GM12892 (cell line): ENCODE measurements at regions not wholly inside any gene's neighbourhood (a gene's known extent, or its start where the extent isn't known, plus 50 kb on each side); places are given as distances from the start of the nearest gene placed in this dataset.

ENCODE experiments used
- POLR2A ChIP-seq: IDR thresholded peaks from 2 replicates; pipeline ENCODE4 v1.6.1; 2011; ENCODE audit warnings: low read depth, low read length, control low read depth
- POLR2AphosphoS5 ChIP-seq: IDR thresholded peaks from 2 replicates; pipeline ENCODE4 v1.6.1; 2011; ENCODE audit warnings: low read depth, low read length, control low read depth
- TAF1 ChIP-seq: IDR thresholded peaks from 2 replicates; pipeline ENCODE4 v1.6.1; 2011; ENCODE audit warnings: low read depth, mild to moderate bottlenecking, control low read depth, low read length, borderline replicate concordance

DNA sequence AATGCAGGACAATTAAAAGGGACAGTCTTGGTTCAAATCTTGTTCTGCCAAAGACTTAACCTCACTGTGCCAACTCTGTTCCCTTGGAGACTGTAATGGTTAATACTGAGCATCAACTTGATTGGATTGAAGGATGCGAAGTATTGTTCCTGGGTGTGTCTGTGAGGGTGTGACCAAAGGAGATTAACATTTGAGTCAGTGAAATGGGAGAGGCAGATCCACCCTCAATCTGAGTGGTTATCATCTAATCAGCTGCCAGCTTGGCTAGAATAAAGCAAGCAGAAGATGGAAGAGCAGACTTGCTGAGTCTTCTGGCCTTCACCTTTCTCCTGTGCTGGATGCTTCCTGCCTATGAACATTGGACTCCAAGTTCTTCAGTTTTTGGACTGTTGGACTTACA lies 474.4 kb downstream of the CD83 start:
- TF ChIP-seq POLR2AphosphoS5 = no peak
- TF ChIP-seq POLR2A = no peak
- no peak for TF ChIP-seq TAF1
